ENCODE measurements at regions not wholly inside any gene's neighbourhood (a gene's known extent, or its start where the extent isn't known, plus 50 kb on each side); places are given as distances from the start of the nearest gene placed in this dataset.

- TF ChIP-seq CTCF (IDR thresholded peaks at IDR 0.05) (no peak), EZH2 (IDR thresholded peaks at IDR 0.05) (no peak), EZH2phosphoT487 (IDR thresholded peaks at IDR 0.05) (no peak)
Observed at GRCh38 chr10:53569455-53569854, 796.9 kb upstream of the MBL2 start.
